K562 (cell line): ENCODE measurements at regions not wholly inside any gene's neighbourhood (a gene's known extent, or its start where the extent isn't known, plus 50 kb on each side); places are given as distances from the start of the nearest gene placed in this dataset.

Experiments
- CHD4 ChIP-seq: fragments of 200-600 bp; sonication (generic); IDR thresholded peaks from 3 replicates; pipeline ENCODE4 v1.6.1; 2012; ENCODE audit warnings: low read depth, mild to moderate bottlenecking, mixed read lengths, low read length, inconsistent platforms; ENCODE audit not compliant: insufficient read depth, insufficient replicate concordance, poor library complexity, severe bottlenecking
- EP300 ChIP-seq: IDR thresholded peaks from 2 replicates; pipeline ENCODE4 v1.6.1; 2012; ENCODE audit warnings: low read length, improper control_type of control experiment
- FOSL1 ChIP-seq: fragments of 200-800 bp; sonication (Bioruptor generic); conservative IDR thresholded peaks from 2 replicates; pipeline ENCODE4 v1.6.1; 2016; ENCODE audit warnings: missing genetic modification characterization, missing compliant biosample characterization
- HLTF ChIP-seq: fragments of 450-650 bp; IDR thresholded peaks from 2 replicates; pipeline ENCODE4 v1.6.1; 2016
- KDM1A ChIP-seq, 2 experiments: fragments of 450-650 bp; IDR thresholded peaks; 2 replicates each; pipeline ENCODE4 v1.6.1; 2016; ENCODE audit warnings: mild to moderate bottlenecking in 2 of 2
- MTA2 ChIP-seq: fragments of 450-650 bp; IDR thresholded peaks from 2 replicates; pipeline ENCODE4 v1.6.1; 2016; ENCODE audit warnings: low read depth
- POLR2AphosphoS5 ChIP-seq: IDR thresholded peaks from 2 replicates; pipeline ENCODE4 v1.6.1; 2011; ENCODE audit warnings: mild to moderate bottlenecking, low read depth, low read length, moderate library complexity; ENCODE audit not compliant: control insufficient read depth, insufficient read depth
- TCF7 ChIP-seq: sonication (generic); IDR thresholded peaks from 2 replicates; pipeline ENCODE4 v1.6.1; 2016; ENCODE audit warnings: antibody characterized with exemption, borderline replicate concordance
- TF ChIP-seq, protein P1 (sequence below), 3 experiments: IDR thresholded peaks in 2 of 3; conservative IDR thresholded peaks in 1 of 3; 2 replicates each; pipeline ENCODE4 v1.5.1; 2011 to 2012; ENCODE audit warnings: low read length in 3 of 3, mild to moderate bottlenecking in 3 of 3, control low read depth in 2 of 3, improper control_type of control experiment in 1 of 3, inconsistent platforms in 1 of 3, low read depth in 1 of 3, mixed read lengths in 1 of 3, moderate library complexity in 1 of 3; ENCODE audit not compliant: insufficient read depth in 2 of 3
- TF ChIP-seq, protein P2 (sequence below): sonication (generic); formaldehyde crosslinking; IDR thresholded peaks from 2 replicates; pipeline ENCODE4 v1.5.0; 2020; ENCODE audit warnings: missing genetic modification reagents
- TF ChIP-seq, protein P3 (sequence below): fragments of 250-450 bp; sonication (Bioruptor Pico); IDR thresholded peaks from 2 replicates; pipeline ENCODE4 v1.5.0; 2020; ENCODE audit warnings: mild to moderate bottlenecking, borderline replicate concordance

DNA sequence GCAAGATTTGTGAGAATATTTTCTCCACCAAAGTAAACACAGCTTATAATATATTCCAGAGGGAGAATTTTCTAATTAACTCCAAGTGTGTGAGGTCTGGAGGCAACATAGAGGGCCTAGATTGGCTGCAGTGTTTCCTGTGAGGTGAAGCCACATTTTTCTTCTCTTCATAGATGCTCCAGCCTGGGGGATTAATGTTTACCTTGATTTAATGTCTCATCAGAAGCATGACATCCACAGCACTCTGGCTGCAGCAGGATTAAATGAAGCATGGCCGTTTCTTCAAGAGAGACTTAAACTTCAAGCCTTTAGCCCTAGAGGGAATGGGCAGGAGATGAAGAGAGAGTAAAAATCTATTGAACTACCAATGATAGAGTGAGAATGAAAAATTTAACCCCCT lies 137.9 kb upstream of the ZBTB20 start:
- no peak for TF ChIP-seq KDM1A (IDR thresholded peaks at IDR 0.05)
- TF ChIP-seq POLR2AphosphoS5, result no peak
- TF ChIP-seq TCF7, result no peak
- TF ChIP-seq CHD4, result no peak
- TF ChIP-seq MTA2, result no peak
- TF ChIP-seq, protein P1, sequence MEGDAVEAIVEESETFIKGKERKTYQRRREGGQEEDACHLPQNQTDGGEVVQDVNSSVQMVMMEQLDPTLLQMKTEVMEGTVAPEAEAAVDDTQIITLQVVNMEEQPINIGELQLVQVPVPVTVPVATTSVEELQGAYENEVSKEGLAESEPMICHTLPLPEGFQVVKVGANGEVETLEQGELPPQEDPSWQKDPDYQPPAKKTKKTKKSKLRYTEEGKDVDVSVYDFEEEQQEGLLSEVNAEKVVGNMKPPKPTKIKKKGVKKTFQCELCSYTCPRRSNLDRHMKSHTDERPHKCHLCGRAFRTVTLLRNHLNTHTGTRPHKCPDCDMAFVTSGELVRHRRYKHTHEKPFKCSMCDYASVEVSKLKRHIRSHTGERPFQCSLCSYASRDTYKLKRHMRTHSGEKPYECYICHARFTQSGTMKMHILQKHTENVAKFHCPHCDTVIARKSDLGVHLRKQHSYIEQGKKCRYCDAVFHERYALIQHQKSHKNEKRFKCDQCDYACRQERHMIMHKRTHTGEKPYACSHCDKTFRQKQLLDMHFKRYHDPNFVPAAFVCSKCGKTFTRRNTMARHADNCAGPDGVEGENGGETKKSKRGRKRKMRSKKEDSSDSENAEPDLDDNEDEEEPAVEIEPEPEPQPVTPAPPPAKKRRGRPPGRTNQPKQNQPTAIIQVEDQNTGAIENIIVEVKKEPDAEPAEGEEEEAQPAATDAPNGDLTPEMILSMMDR (IDR thresholded peaks at IDR 0.05 in 2 of 3, conservative IDR thresholded peaks at IDR 0.05 in 1 of 3; ENCODE audit: insufficient read depth in 2 of 3, low read depth in 1 of 3, low read length in 3 of 3), result no peak
- TF ChIP-seq, protein P2, sequence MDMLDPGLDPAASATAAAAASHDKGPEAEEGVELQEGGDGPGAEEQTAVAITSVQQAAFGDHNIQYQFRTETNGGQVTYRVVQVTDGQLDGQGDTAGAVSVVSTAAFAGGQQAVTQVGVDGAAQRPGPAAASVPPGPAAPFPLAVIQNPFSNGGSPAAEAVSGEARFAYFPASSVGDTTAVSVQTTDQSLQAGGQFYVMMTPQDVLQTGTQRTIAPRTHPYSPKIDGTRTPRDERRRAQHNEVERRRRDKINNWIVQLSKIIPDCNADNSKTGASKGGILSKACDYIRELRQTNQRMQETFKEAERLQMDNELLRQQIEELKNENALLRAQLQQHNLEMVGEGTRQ, result no peak
- TF ChIP-seq, protein P3, sequence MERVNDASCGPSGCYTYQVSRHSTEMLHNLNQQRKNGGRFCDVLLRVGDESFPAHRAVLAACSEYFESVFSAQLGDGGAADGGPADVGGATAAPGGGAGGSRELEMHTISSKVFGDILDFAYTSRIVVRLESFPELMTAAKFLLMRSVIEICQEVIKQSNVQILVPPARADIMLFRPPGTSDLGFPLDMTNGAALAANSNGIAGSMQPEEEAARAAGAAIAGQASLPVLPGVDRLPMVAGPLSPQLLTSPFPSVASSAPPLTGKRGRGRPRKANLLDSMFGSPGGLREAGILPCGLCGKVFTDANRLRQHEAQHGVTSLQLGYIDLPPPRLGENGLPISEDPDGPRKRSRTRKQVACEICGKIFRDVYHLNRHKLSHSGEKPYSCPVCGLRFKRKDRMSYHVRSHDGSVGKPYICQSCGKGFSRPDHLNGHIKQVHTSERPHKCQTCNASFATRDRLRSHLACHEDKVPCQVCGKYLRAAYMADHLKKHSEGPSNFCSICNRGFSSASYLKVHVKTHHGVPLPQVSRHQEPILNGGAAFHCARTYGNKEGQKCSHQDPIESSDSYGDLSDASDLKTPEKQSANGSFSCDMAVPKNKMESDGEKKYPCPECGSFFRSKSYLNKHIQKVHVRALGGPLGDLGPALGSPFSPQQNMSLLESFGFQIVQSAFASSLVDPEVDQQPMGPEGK, result no peak
- no peak for TF ChIP-seq EP300
- TF ChIP-seq HLTF, result no peak
- TF ChIP-seq FOSL1, result no peak
